ENCODE measurements at regions not wholly inside any gene's neighbourhood (a gene's known extent, or its start where the extent isn't known, plus 50 kb on each side); places are given as distances from the start of the nearest gene placed in this dataset.

DNA sequence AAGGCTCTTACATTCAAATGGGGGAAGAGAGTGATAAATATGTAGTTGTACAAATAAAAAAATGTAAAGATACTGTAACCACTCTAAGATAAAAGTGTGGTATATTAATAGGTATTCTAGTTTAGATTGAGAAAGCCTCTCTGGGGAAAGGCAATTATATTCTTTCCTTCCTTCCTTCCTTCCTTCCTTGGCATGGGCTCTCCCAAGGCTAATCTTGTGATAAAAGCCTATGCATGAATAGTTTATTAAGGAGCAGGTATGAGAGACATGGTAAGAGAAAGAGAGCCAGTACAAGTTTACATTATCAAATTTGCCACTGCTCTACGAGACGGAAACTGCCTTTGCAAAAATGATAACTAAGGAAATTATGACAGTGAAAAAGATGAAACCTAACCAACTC is 588.8 kb downstream of the PRELID2 start:
- TF ChIP-seq CTCF (IDR thresholded peaks at IDR 0.05; ENCODE audit: low read depth, low read length) (no peak), EZH2phosphoT487 (IDR thresholded peaks at IDR 0.05; ENCODE audit: low read depth) (no peak)
